HUES6 (cell line): ENCODE measurements at regions not wholly inside any gene's neighbourhood (a gene's known extent, or its start where the extent isn't known, plus 50 kb on each side); places are given as distances from the start of the nearest gene placed in this dataset.

Experiments used
- H3K27ac ChIP-seq: 2 replicates; pipeline ENCODE4 v1.7.0; 2013; ENCODE audit warnings: low read depth, mild to moderate bottlenecking, low read length, inconsistent platforms
- H3K27me3 ChIP-seq: 2 replicates; pipeline ENCODE4 v1.6.1; 2013; ENCODE audit warnings: low read length; ENCODE audit not compliant: control insufficient read depth, insufficient read depth
- H3K36me3 ChIP-seq: 2 replicates; pipeline ENCODE4 v1.6.1; 2013; ENCODE audit warnings: low read length; ENCODE audit not compliant: control insufficient read depth, insufficient read depth
- H3K4me1 ChIP-seq: 2 replicates; pipeline ENCODE4 v1.6.1; 2013; ENCODE audit warnings: low read length; ENCODE audit not compliant: control insufficient read depth, insufficient read depth
- H3K4me3 ChIP-seq: 2 replicates; pipeline ENCODE4 v1.5.1; 2013; ENCODE audit warnings: low read depth, low read length
- H3K9ac ChIP-seq: one replicate; pipeline ENCODE4 v1.6.1; 2013; ENCODE audit warnings: mild to moderate bottlenecking, low read length
- H3K9me3 ChIP-seq: 2 replicates; pipeline ENCODE4 v1.6.1; 2013; ENCODE audit warnings: low read depth, low read length; ENCODE audit not compliant: control insufficient read depth, insufficient read depth

DNA sequence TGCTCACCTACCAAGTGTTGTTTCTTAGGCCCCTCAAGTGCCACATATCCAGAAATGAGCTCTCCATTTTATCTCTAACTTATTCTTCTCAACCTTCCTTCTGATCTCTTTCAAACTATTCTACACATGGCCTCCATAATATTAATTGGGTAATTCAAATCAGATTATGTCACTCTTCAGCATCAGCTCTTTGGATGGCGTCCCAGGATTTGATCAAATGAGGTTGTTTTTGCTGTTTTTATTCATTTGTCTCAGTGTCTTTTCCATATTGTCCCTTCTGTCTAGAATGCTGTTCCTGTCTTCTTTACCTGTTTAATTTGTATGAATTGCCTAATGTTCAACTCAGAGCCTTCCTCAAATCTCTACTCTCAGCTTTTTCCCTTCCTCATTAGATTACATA, 234.6 kb upstream of the CXCL12 start:
- no peak overlapping the region for H3K4me3 ChIP-seq
- H3K9me3 ChIP-seq: no peaks in the 10 kb centered on the region
- H3K36me3 ChIP-seq: no peaks in the 10 kb centered on the region
- no peak overlapping the region for H3K27ac ChIP-seq
- H3K9ac ChIP-seq: no peak overlapping the region
- H3K4me1 ChIP-seq: no peaks in the 10 kb centered on the region
- H3K27me3 ChIP-seq: no peaks in the 10 kb centered on the region

DNA sequence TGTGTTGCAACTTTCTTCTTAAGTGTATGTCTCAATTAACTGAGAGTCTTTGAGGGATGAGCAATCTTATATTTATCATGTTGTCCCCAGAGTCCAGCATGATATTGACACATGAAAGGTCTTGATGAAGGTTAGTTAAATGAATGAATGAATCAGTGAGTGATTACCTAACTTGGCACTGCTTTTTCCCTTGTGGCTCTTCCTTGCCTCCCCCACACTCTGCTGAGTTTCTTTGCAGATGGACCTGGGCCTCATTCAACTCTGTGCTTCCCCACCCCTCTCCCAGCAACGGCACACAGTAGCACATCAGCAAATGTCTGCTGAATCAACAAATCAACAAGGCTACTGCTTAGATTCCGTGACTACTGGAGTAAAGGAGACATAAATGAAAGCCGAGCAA, 235.1 kb upstream of the CXCL12 start:
- no peak overlapping the region for H3K4me3 ChIP-seq
- no peaks in the 10 kb centered on the region for H3K36me3 ChIP-seq

DNA sequence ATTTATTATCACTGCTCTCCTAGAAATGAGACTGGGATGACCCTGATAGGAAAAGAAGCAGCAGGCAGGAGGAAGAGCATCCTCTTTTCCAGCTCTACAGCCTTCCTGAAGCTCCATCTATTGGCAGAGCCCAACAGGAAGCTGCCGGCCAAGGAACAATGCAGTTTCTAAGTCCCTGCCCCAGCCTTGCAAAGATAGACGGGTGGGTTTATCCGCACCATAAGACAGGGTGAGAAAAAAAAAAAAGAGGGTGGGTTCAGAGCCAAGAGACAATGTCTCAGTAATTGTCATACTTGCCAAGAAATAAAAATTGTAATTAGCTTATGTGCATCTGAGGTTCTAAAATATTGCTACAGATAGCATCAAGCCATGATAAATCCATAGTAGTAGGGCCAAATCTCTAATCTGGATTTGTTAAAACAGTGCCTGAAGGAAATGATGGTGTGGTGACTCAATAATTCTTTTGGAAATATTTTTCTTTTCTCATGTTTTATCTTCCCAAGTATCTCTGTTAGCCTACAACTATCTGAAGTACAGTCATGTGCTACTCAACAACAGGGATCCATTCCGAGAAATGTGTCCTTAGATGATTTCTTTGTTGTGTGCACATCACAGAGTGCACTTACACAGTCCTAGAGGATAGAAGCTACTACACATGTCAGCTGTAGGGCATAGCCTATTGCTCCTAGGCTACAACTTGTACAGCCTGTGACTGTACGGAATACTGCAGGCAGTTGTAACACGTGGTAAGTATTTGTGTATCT, 242.9 kb upstream of the CXCL12 start:
- H3K27me3 ChIP-seq: no peaks in the 10 kb centered on the region
- 0 out of 2 replicates have a peak, but pooled peaks cover 2% of the 10 kb centered on the region for H3K9me3 ChIP-seq
- H3K4me3 ChIP-seq: no peak overlapping the region
- H3K9ac ChIP-seq: no peak overlapping the region
- H3K27ac ChIP-seq: no peak overlapping the region
- H3K36me3 ChIP-seq: no peaks in the 10 kb centered on the region
- no peaks in the 10 kb centered on the region for H3K4me1 ChIP-seq

More for the DNA sequence above, 235.1 kb upstream of the CXCL12 start:
- Histone ChIP-seq H3K27me3 (no peaks in the 10 kb centered on the region), H3K9me3 (no peaks in the 10 kb centered on the region), H3K4me1 (no peaks in the 10 kb centered on the region), H3K9ac (no peak overlapping the region), H3K27ac (no peak overlapping the region)

DNA sequence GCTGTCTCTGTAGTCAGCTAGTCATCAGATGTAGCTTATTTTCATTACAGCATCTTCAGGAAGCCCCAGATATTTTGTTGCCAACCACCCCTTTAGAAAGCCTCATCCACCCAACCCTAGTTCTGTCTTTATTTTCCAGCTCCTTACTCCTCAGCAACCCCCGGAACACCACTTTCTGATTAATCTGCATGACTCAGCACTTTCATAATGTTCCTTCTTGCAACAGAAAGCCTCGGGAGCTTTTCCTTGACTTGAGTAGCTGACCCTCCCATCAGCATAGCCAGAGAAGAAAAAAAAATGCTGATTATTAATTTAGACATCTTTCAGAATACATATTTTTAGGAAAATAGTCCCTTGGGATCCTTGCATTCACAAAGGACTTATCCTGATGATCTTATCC, 244.0 kb upstream of the CXCL12 start:
- Histone ChIP-seq H3K4me1 (no peaks in the 10 kb centered on the region), H3K9ac (no peak overlapping the region), H3K4me3 (no peak overlapping the region), H3K36me3 (no peaks in the 10 kb centered on the region), H3K27ac (no peak overlapping the region), H3K9me3 (0 out of 2 replicates have a peak, but pooled peaks cover 2% of the 10 kb centered on the region), H3K27me3 (no peaks in the 10 kb centered on the region)

DNA sequence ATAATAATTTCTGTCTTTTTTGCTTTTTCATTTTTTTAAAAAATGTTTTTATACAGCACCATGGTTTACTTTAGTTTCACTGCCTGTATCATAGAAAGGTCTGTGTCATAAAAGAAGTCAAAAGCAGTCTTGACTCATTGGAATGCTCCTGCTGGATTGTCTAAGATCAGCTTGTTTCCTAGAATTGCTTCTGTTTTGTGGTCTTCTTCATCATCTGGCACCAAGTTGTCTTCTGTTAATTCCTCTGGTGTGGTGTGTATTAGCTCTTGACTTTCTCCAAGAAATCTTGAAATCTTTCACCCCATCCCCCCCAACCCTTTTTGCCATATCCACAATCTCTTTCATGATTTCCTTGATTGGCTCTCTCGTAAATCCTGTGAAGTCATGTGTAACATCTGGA, 250.3 kb upstream of the CXCL12 start:
- Histone ChIP-seq H3K4me1 (no peaks in the 10 kb centered on the region), H3K27ac (no peak overlapping the region), H3K9me3 (0 out of 2 replicates have a peak, but pooled peaks cover 2% of the 10 kb centered on the region), H3K36me3 (no peaks in the 10 kb centered on the region), H3K4me3 (no peak overlapping the region), H3K9ac (no peak overlapping the region), H3K27me3 (no peaks in the 10 kb centered on the region)

DNA sequence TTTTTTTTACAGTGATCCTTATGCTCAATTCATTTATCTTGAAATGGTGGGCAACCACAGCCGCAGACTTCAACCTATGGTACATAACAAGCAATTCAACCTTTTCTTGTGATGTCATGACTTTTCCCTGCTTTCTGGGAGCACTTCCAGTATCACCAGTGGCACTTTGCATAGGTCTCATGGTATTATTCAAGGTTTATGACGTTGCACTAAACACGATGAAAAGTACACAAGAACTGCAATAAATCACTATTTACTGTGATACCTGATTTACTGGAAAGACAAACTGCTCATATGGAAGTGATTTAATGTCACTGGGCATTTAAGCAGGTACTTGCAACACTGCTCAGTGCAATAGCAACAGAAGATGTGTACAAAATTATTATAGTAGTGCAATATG, 251.7 kb upstream of the CXCL12 start:
- Histone ChIP-seq H3K27me3 (no peaks in the 10 kb centered on the region), H3K9ac (no peak overlapping the region), H3K27ac (no peak overlapping the region), H3K4me1 (no peaks in the 10 kb centered on the region), H3K4me3 (no peak overlapping the region), H3K36me3 (no peaks in the 10 kb centered on the region), H3K9me3 (no peaks in the 10 kb centered on the region)

DNA sequence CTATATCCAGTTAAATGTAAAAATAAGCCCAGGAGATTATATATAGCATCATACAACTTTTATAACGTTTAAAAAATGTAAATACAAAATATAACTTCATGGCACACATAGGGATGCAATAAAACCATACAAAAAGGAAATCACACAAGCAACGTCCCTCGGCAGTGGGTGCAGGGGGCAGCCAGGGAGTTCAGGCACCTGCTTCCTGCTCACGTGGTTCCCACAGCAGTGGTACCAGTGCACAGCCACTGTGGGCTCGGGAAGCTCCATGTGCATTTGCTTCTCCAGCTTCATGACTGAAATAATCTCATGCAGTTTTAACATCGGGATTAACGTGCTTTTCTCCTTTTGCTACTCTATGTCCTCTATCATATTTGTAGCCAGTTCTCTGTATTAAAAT, 255.5 kb upstream of the CXCL12 start:
- H3K9me3 ChIP-seq: no peaks in the 10 kb centered on the region
- H3K4me1 ChIP-seq: no peaks in the 10 kb centered on the region
- H3K27ac ChIP-seq: no peak overlapping the region
- no peaks in the 10 kb centered on the region for H3K36me3 ChIP-seq
- H3K27me3 ChIP-seq: no peaks in the 10 kb centered on the region
- no peak overlapping the region for H3K9ac ChIP-seq
- no peak overlapping the region for H3K4me3 ChIP-seq

DNA sequence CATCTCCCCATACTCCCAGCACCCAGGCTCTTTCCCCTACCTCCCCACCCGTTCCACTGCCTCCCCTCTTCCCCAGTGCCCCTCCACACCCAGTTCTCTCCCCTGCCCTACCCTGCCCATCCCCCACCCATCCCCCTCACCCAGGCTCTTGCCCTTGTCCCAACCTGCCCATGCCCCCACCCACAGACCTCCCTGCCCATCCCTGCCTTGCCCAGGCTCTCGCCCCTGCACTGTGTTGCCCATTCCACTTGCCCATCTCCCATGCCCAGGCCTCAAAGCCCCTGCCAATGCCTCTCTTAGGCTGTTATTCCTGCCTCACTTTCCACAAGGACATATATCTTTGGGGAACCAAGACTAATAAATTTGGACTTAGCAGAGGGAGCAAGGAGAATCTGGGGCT, 262.6 kb upstream of the CXCL12 start:
- H3K27me3 ChIP-seq: no peaks in the 10 kb centered on the region
- no peak overlapping the region for H3K4me3 ChIP-seq
- no peak overlapping the region for H3K9ac ChIP-seq
- H3K27ac ChIP-seq: no peak overlapping the region
- H3K9me3 ChIP-seq: no peaks in the 10 kb centered on the region
- H3K4me1 ChIP-seq: no peaks in the 10 kb centered on the region
- H3K36me3 ChIP-seq: no peaks in the 10 kb centered on the region

DNA sequence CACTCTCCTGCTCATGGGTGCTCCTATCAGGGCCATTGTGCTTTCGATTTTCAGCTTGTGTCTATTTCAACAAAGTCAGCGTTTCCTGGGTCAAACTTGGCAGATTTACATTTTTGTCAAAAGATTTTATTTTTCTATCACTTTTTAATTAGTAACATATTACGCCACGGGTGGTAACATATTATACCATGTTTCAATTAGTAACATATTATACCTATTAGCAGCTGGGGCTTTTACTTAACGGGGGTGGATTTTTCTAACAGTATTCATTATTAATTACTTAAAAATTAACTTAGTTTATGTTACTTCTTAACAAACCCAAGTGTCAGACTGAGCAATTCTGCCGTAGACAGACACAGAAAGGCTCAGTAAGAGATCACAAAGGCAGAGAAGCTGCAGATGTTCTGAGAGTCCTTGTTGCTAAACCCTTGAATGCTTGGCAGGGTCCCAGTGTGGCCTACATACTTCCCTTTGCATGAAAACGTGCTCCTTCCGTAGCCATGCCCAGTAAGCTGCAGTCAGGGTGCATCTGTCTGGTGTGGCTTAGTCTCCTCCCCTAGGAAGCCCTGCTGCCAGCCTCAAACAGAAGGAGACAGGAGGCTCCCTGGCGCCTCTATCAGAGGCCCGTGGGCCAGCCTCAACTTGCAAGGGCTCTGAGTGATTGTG, 263.1 kb upstream of the CXCL12 start:
- Histone ChIP-seq H3K9me3 (no peaks in the 10 kb centered on the region), H3K9ac (no peak overlapping the region), H3K36me3 (no peaks in the 10 kb centered on the region), H3K27me3 (no peaks in the 10 kb centered on the region), H3K4me1 (no peaks in the 10 kb centered on the region), H3K4me3 (no peak overlapping the region), H3K27ac (no peak overlapping the region)

DNA sequence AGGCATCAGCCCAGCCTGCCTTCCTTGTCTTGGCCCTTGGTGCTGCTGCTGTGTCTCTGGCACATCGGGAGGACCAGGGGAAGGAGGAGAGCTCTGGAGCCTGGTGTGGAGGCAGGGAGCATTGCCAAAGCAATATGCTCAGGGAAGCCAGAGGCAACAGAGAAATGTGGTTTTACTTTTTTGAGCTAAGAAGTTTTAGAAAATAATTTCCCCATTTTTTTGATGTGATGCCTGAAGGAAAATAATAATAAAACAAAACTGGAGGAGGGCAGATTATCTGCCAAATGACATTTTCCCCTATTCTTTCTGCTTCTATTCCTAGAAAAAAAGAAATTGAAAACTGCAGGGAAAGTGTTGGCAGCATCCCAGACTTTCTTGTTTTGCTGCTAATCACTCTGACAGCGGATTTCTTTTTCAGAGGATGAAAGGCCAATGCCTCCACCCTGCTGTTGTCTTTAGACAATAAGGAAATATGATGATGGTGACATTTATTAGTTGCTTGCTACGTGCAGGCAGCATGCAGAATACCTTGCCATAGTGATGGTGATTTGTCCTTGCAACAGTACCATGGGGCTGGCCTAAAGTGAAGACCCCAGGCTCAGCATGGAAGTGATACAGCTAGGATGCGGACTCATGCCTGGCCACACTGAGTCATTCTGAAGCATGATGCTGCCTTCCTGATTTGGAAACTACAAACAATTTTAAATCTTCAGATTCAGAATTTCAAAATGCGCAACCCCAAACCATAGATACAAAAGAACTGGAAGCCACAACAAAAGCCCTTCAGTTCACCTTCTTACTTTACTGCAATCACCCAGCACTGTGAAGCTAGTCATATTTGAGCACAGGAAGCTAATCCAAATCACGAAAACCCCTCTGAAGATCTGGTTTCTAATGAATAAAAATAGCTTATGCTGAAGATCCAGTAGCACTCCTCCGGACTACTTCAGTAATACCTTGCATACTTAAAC, 260.2 kb upstream of the TMEM72 start:
- no peaks in the 10 kb centered on the region for H3K27me3 ChIP-seq
- H3K4me1 ChIP-seq: no peaks in the 10 kb centered on the region
- H3K36me3 ChIP-seq: no peaks in the 10 kb centered on the region
- no peaks in the 10 kb centered on the region for H3K9me3 ChIP-seq
- no peak overlapping the region for H3K9ac ChIP-seq
- H3K27ac ChIP-seq: no peak overlapping the region
- H3K4me3 ChIP-seq: no peak overlapping the region

DNA sequence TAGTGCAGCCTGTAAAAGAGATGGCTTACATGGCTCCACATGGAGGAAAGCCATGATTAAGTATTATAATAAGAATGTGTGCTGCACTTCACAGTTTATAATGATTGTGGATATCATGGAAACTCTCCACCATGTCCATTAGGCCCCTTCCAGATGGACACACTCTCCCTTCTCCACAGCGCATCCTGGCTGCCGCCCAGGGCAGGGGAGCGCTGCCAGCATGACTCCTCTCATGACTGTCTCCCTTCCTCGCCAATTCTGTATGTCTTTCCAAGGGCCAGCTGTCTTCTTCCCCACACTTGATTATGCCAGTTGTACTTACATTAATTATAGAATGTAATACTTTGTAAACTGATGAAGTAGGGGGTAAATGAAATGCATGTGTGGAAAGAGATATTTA, 259.3 kb upstream of the TMEM72 start:
- H3K27ac ChIP-seq: no peak overlapping the region
- H3K4me1 ChIP-seq: no peaks in the 10 kb centered on the region
- H3K27me3 ChIP-seq: no peaks in the 10 kb centered on the region
- H3K9ac ChIP-seq: no peak overlapping the region
- no peaks in the 10 kb centered on the region for H3K36me3 ChIP-seq
- H3K4me3 ChIP-seq: no peak overlapping the region
- no peaks in the 10 kb centered on the region for H3K9me3 ChIP-seq
